COLO829 (cell line): ENCODE measurements at regions not wholly inside any gene's neighbourhood (a gene's known extent, or its start where the extent isn't known, plus 50 kb on each side); places are given as distances from the start of the nearest gene placed in this dataset.

Experiments used
- DNase-seq: peaks from one replicate; pipeline ENCODE4 v3.0.0; 2012; ENCODE audit warnings: low spot score

- DNase-seq = no peak
Observed at GRCh38 chr7:46163246-46163645, 242.2 kb upstream of the IGFBP3 start.

- no peak for DNase-seq
Observed at GRCh38 chr7:46162609-46163008, 241.5 kb upstream of the IGFBP3 start.

- no peak for DNase-seq
Observed at GRCh38 chr7:46160861-46161260, 239.8 kb upstream of the IGFBP3 start.

- DNase-seq = no peak
Observed at GRCh38 chr7:46157931-46158330, 236.9 kb upstream of the IGFBP3 start.

GRCh38 chr7:46157404-46157803, 236.3 kb upstream of the IGFBP3 start:
- no peak for DNase-seq

GRCh38 chr7:46156853-46157252, 235.8 kb upstream of the IGFBP3 start:
- DNase-seq = no peak

- no peak for DNase-seq
Observed at GRCh38 chr7:46156086-46156485, 235.0 kb upstream of the IGFBP3 start.

GRCh38 chr7:46155367-46155766, 234.3 kb upstream of the IGFBP3 start:
- DNase-seq = no peak

GRCh38 chr7:46153951-46154787, 233.1 kb upstream of the IGFBP3 start:
- no peak for DNase-seq

- DNase-seq = no peak
Observed at GRCh38 chr7:46153583-46153950, 232.5 kb upstream of the IGFBP3 start.

- no peak for DNase-seq
Observed at GRCh38 chr7:46152696-46153095, 231.6 kb upstream of the IGFBP3 start.

GRCh38 chr7:46150721-46151120, 229.6 kb upstream of the IGFBP3 start:
- no peak for DNase-seq

- DNase-seq = no peak
Observed at GRCh38 chr7:46150202-46150601, 229.1 kb upstream of the IGFBP3 start.

- no peak for DNase-seq
Observed at GRCh38 chr7:46147871-46148270, 226.8 kb upstream of the IGFBP3 start.

- no peak for DNase-seq
Observed at GRCh38 chr7:46146454-46147255, 225.6 kb upstream of the IGFBP3 start.

GRCh38 chr7:46145412-46145811, 224.3 kb upstream of the IGFBP3 start:
- peak; percentile 24 for DNase-seq

- DNase-seq = no peak
Observed at GRCh38 chr7:46143949-46144917, 223.2 kb upstream of the IGFBP3 start.

GRCh38 chr7:46143421-46143820, 222.3 kb upstream of the IGFBP3 start:
- DNase-seq = no peak

- no peak for DNase-seq
Observed at GRCh38 chr7:46139079-46139478, 218.0 kb upstream of the IGFBP3 start.

- DNase-seq = no peak
Observed at GRCh38 chr7:46137725-46138124, 216.7 kb upstream of the IGFBP3 start.

GRCh38 chr7:46135557-46135956, 214.5 kb upstream of the IGFBP3 start:
- no peak for DNase-seq

- no peak for DNase-seq
Observed at GRCh38 chr7:46134795-46135194, 213.7 kb upstream of the IGFBP3 start.
